RPMI8226 (cell line): ENCODE measurements at regions not wholly inside any gene's neighbourhood (a gene's known extent, or its start where the extent isn't known, plus 50 kb on each side); places are given as distances from the start of the nearest gene placed in this dataset.
A peak's percentile ranks its signal among the peaks of the same experiment; 100 is the strongest.

Experiments
- DNase-seq: peaks from one replicate; pipeline ENCODE4 v3.0.0-alpha.2; 2015

DNA sequence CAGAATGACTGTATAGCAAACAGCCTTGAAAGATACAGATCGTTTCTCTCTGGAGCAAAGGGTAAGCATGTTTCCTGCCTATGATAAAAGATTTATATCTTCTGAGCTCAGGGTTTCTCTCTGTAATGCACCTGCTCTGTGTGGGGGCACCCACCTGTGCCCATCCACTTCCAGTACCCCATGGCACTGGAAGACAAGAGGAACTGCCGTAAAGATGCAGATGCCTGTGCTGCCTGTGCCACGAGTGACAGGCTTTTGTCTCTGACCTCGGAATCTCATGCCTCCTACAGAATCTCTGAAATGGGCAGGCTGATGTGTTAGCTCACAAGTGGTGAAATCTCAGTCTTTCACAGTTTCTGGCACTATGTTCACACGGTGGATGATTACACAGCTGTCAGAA lies 50.3 kb upstream of the ATP11A start:
- DNase-seq, result no peak

DNA sequence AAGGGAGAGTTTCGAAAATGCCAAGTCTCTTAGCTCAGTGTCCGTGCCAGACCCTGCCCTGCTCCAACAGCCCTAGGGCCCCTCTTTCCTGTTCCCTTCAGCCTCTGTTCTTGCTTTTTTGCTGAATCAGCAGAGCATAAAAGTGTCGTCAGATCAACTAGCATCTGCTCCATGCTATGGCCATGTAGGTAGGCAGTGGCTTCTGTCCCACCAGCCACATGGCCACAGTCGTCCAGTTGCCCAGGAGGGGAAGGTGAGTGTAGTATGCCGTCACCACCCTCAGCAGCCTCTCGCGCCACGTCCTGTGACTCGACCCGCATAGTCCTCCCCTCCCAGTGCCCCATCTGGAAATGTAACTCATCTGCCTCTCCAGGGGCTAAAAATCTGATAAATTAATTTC lies 50.9 kb upstream of the ATP11A start:
- DNase-seq, result no peak

GRCh38 chr13:112638157-112638750 lies 50.3 kb upstream of the TUBGCP3 start:
- DNase-seq, result peak; percentile 34
